WTC11 (cell line): ENCODE measurements at regions not wholly inside any gene's neighbourhood (a gene's known extent, or its start where the extent isn't known, plus 50 kb on each side); places are given as distances from the start of the nearest gene placed in this dataset.

ENCODE experiments used
- ATAC-seq: fragments of 200-7000 bp; cut with Tn5 transposase; 2 replicates; pipeline ENCODE4 v1.10.0; 2021; ENCODE audit warnings: mild to moderate bottlenecking, moderate library complexity
- CTCF ChIA-PET: fragments of 300-600 bp; sonication (Branson Sonifier 250); formaldehyde crosslinking; loops from one replicate; lab custom pipeline; 2021; ENCODE audit warnings: antibody characterized with exemption; lab: Charles Lee
- POLR2A ChIA-PET: fragments of 350-600 bp; sonication (Branson Sonifier 250); formaldehyde crosslinking; loops from one replicate; lab custom pipeline; 2021; ENCODE audit warnings: antibody characterized with exemption; lab: Charles Lee
- DNase-seq: peaks from one replicate; pipeline ENCODE4 v3.0.0; 2021; ENCODE audit warnings: low spot score
- H3K27ac Mint-ChIP-seq: 2 replicates; pipeline ENCODE4 v1.8.0; 2021; ENCODE audit warnings: mixed read lengths
- H3K27me3 Mint-ChIP-seq: 2 replicates; pipeline ENCODE4 v1.8.0; 2021; ENCODE audit warnings: low read depth, mild to moderate bottlenecking, moderate library complexity, mixed read lengths
- H3K36me3 Mint-ChIP-seq: 2 replicates; pipeline ENCODE4 v1.8.0; 2021; ENCODE audit warnings: mixed read lengths
- H3K4me1 Mint-ChIP-seq: 2 replicates; pipeline ENCODE4 v1.8.0; 2022; ENCODE audit warnings: mixed read lengths
- H3K4me3 Mint-ChIP-seq: 2 replicates; pipeline ENCODE4 v1.8.0; 2021; ENCODE audit warnings: mild to moderate bottlenecking, moderate library complexity, mixed read lengths
- H3K9me3 Mint-ChIP-seq: 2 replicates; pipeline ENCODE4 v1.8.0; 2021; ENCODE audit warnings: mixed read lengths
- AR ChIP-seq: fragments of 250-450 bp; sonication (Bioruptor Pico); IDR thresholded peaks from 2 replicates; pipeline ENCODE4 v1.9.0; 2021; ENCODE audit warnings: mild to moderate bottlenecking
- ATF1 ChIP-seq: sonication (generic); formaldehyde crosslinking; IDR thresholded peaks from 2 replicates; pipeline ENCODE4 v1.8.1; 2023; ENCODE audit warnings: mild to moderate bottlenecking, moderate library complexity, missing genetic modification reagents
- ATF2 ChIP-seq: sonication (generic); formaldehyde crosslinking; IDR thresholded peaks from 2 replicates; pipeline ENCODE4 v1.8.1; 2022; ENCODE audit warnings: low read depth, missing genetic modification reagents, borderline replicate concordance
- ATF3 ChIP-seq: sonication (generic); formaldehyde crosslinking; conservative IDR thresholded peaks from 2 replicates; pipeline ENCODE4 v1.8.1; 2022; ENCODE audit warnings: mild to moderate bottlenecking, missing genetic modification reagents
- CREB1 ChIP-seq: sonication (generic); formaldehyde crosslinking; IDR thresholded peaks from 2 replicates; pipeline ENCODE4 v1.8.0; 2023; ENCODE audit warnings: mild to moderate bottlenecking, missing genetic modification reagents
- ESRRA ChIP-seq: sonication (generic); formaldehyde crosslinking; IDR thresholded peaks from 2 replicates; pipeline ENCODE4 v1.8.1; 2022; ENCODE audit warnings: mild to moderate bottlenecking, missing genetic modification reagents, borderline replicate concordance
- GTF2I ChIP-seq: fragments of 250-450 bp; sonication (Bioruptor Pico); conservative IDR thresholded peaks from 2 replicates; pipeline ENCODE4 v1.4.0; 2021; ENCODE audit warnings: mild to moderate bottlenecking
- HMGXB4 ChIP-seq: sonication (generic); formaldehyde crosslinking; IDR thresholded peaks from 2 replicates; pipeline ENCODE4 v1.8.1; 2023; ENCODE audit warnings: mild to moderate bottlenecking, moderate library complexity, missing genetic modification reagents
- JAZF1 ChIP-seq: fragments of 250-450 bp; sonication (Bioruptor Pico); IDR thresholded peaks from 2 replicates; pipeline ENCODE4 v1.9.0; 2021; ENCODE audit warnings: moderate library complexity, mild to moderate bottlenecking, inconsistent platforms
- NR3C1 ChIP-seq: sonication (generic); formaldehyde crosslinking; conservative IDR thresholded peaks from 2 replicates; pipeline ENCODE4 v1.8.1; 2023; ENCODE audit warnings: low read depth, mild to moderate bottlenecking, missing genetic modification reagents
- SMAD3 ChIP-seq: sonication (generic); formaldehyde crosslinking; IDR thresholded peaks from 2 replicates; pipeline ENCODE4 v1.8.0; 2022; ENCODE audit warnings: missing genetic modification reagents, mild to moderate bottlenecking, borderline replicate concordance
- SMAD4 ChIP-seq: sonication (generic); formaldehyde crosslinking; IDR thresholded peaks from 2 replicates; pipeline ENCODE4 v1.8.0; 2022; ENCODE audit warnings: mild to moderate bottlenecking, missing genetic modification reagents
- SP1 ChIP-seq: sonication (generic); formaldehyde crosslinking; conservative IDR thresholded peaks from 2 replicates; pipeline ENCODE4 v1.8.1; 2022; ENCODE audit warnings: missing genetic modification reagents
- TEAD1 ChIP-seq: sonication (generic); formaldehyde crosslinking; IDR thresholded peaks from 2 replicates; pipeline ENCODE4 v1.8.0; 2022; ENCODE audit warnings: mild to moderate bottlenecking, missing genetic modification reagents
- USF1 ChIP-seq: sonication (generic); formaldehyde crosslinking; IDR thresholded peaks from 2 replicates; pipeline ENCODE4 v1.8.0; 2022; ENCODE audit warnings: mild to moderate bottlenecking, missing genetic modification reagents
- ZNF219 ChIP-seq: sonication (generic); formaldehyde crosslinking; IDR thresholded peaks from 2 replicates; pipeline ENCODE4 v1.8.0; 2023; ENCODE audit warnings: missing genetic modification reagents, mild to moderate bottlenecking, borderline replicate concordance
- ZNF416 ChIP-seq: fragments of 250-450 bp; sonication (Bioruptor Pico); IDR thresholded peaks from 2 replicates; pipeline ENCODE4 v1.9.0; 2021; ENCODE audit warnings: mild to moderate bottlenecking, inconsistent platforms
- ZNF423 ChIP-seq: fragments of 250-450 bp; sonication (Bioruptor Pico); IDR thresholded peaks from 2 replicates; pipeline ENCODE4 v2.1.2; 2022; ENCODE audit warnings: mild to moderate bottlenecking, moderate library complexity
- TF ChIP-seq, protein P1 (sequence below): sonication (generic); formaldehyde crosslinking; IDR thresholded peaks from 2 replicates; pipeline ENCODE4 v1.8.0; 2023; ENCODE audit warnings: missing genetic modification reagents, mild to moderate bottlenecking, borderline replicate concordance

DNA sequence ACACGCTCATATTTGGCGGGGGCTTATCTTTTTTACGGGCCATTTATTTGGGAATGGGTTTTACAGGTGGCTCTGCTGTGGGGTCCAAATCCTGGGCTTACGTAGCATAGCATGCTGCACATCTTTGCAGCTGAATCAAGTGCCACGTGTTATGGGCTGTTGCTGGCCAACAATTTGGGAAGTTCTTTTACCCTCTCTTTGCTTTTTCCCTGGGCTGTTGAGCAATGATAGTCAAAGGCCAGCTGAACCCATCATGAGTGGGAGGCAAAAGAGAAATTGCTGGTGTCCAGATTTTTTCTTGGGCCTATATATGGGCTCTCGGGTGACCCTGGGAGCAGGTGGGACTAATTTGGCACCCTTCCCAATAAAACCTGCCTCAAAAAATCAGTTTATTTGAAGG, 209.3 kb upstream of the SATB1 start (continued):
- no peak for TF ChIP-seq HMGXB4 (CRISPR knock-in tag)
- no peak for TF ChIP-seq SMAD3 (CRISPR knock-in tag)
- TF ChIP-seq GTF2I (CRISPR knock-in tag) = no peak
- no peak for TF ChIP-seq SMAD4 (CRISPR knock-in tag)
- no peak for TF ChIP-seq AR (CRISPR knock-in tag)

- H3K27me3 Mint-ChIP-seq = no peaks in the 10 kb centered on the region
- H3K4me3 Mint-ChIP-seq = no peak overlapping the region
- ATAC-seq (peak; percentile 47), DNase-seq (no peak)
- H3K36me3 Mint-ChIP-seq = no peaks in the 10 kb centered on the region
- TF ChIP-seq ATF3 (CRISPR knock-in tag) = no peak
- TF ChIP-seq GTF2I (CRISPR knock-in tag) = no peak
- no peak for TF ChIP-seq ZNF423 (CRISPR knock-in tag)
- peaks cover 10% of the 10 kb centered on the region for H3K9me3 Mint-ChIP-seq
- H3K27ac Mint-ChIP-seq = no peak overlapping the region
- ChIA-PET CTCF (no interaction called here), POLR2A (no interaction called here)
- peaks cover 4% of the 10 kb centered on the region for H3K4me1 Mint-ChIP-seq
These were observed 207.9 kb upstream of the SATB1 start for GRCh38 chr3:18633002-18633401.

DNA sequence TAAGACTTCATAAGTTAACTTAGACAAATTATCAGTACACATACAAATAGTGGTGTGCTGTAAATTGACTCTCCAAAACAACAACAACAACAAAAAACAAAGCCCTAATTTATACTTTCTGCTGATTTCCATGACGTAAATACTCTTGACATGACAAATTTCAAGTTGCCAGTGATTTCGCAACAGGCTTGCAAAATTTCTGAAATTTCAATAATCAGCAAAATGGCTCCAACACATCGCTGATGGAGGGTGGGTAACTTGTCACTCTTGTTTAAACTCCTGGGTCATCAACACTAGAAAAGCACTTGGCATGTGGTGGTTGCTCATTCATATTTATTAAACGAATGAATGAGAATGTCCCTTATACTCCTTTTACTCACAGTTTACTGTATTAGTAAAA, 205.2 kb upstream of the SATB1 start:
- POLR2A ChIA-PET = no interaction called here
- H3K9me3 Mint-ChIP-seq = peaks cover 6% of the 10 kb centered on the region
- H3K27ac Mint-ChIP-seq = no peak overlapping the region
- no peaks in the 10 kb centered on the region for H3K36me3 Mint-ChIP-seq
- H3K27me3 Mint-ChIP-seq = no peaks in the 10 kb centered on the region
- CTCF ChIA-PET = no interaction called here
- H3K4me3 Mint-ChIP-seq = no peak overlapping the region
- no peak for ATAC-seq
- no peak for DNase-seq
- peaks cover 4% of the 10 kb centered on the region for H3K4me1 Mint-ChIP-seq
- TF ChIP-seq ESRRA (CRISPR knock-in tag) (no peak), CREB1 (CRISPR knock-in tag) (no peak), NR3C1 (CRISPR knock-in tag) (no peak), AR (CRISPR knock-in tag) (no peak), JAZF1 (CRISPR knock-in tag) (no peak), SP1 (CRISPR knock-in tag) (no peak), ATF1 (CRISPR knock-in tag) (no peak), ZNF219 (CRISPR knock-in tag) (no peak), ZNF423 (CRISPR knock-in tag) (no peak), TEAD1 (CRISPR knock-in tag) (no peak), ZNF416 (no peak), USF1 (CRISPR knock-in tag) (no peak), ATF2 (CRISPR knock-in tag) (no peak)
- TF ChIP-seq, protein P1, sequence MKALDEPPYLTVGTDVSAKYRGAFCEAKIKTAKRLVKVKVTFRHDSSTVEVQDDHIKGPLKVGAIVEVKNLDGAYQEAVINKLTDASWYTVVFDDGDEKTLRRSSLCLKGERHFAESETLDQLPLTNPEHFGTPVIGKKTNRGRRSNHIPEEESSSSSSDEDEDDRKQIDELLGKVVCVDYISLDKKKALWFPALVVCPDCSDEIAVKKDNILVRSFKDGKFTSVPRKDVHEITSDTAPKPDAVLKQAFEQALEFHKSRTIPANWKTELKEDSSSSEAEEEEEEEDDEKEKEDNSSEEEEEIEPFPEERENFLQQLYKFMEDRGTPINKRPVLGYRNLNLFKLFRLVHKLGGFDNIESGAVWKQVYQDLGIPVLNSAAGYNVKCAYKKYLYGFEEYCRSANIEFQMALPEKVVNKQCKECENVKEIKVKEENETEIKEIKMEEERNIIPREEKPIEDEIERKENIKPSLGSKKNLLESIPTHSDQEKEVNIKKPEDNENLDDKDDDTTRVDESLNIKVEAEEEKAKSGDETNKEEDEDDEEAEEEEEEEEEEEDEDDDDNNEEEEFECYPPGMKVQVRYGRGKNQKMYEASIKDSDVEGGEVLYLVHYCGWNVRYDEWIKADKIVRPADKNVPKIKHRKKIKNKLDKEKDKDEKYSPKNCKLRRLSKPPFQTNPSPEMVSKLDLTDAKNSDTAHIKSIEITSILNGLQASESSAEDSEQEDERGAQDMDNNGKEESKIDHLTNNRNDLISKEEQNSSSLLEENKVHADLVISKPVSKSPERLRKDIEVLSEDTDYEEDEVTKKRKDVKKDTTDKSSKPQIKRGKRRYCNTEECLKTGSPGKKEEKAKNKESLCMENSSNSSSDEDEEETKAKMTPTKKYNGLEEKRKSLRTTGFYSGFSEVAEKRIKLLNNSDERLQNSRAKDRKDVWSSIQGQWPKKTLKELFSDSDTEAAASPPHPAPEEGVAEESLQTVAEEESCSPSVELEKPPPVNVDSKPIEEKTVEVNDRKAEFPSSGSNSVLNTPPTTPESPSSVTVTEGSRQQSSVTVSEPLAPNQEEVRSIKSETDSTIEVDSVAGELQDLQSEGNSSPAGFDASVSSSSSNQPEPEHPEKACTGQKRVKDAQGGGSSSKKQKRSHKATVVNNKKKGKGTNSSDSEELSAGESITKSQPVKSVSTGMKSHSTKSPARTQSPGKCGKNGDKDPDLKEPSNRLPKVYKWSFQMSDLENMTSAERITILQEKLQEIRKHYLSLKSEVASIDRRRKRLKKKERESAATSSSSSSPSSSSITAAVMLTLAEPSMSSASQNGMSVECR (CRISPR knock-in tag) = no peak
